GM21447 (cell line): ENCODE measurements at regions not wholly inside any gene's neighbourhood (a gene's known extent, or its start where the extent isn't known, plus 50 kb on each side); places are given as distances from the start of the nearest gene placed in this dataset.
A peak's percentile ranks its signal among the peaks of the same experiment; 100 is the strongest.

Experiments used
- ATAC-seq: cut with Tn5 transposase; IDR thresholded peaks from one replicate; pipeline ENCODE4 v1.9.1; 2021; ENCODE audit not compliant: unreplicated experiment

DNA sequence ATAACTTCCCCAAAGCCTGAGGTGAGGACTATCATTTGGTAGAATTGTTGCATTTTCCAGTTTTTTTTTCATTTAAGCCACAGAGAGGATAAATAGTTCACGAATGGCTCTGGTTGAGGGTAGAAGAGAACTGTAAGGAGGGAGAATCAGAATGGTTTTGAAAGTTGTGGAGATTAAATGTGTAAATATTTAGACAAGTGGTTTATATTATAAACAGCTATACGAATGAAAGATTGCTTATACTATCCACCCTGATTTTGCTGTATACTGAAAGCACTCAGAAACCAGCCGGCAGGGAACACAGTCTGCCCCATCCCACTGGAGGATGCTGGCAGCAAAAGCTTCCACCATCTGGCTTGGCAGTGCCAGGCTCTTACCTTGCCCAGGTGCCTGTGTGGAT is 341.1 kb downstream of the RAPGEF2 start:
- ATAC-seq, result no peak

DNA sequence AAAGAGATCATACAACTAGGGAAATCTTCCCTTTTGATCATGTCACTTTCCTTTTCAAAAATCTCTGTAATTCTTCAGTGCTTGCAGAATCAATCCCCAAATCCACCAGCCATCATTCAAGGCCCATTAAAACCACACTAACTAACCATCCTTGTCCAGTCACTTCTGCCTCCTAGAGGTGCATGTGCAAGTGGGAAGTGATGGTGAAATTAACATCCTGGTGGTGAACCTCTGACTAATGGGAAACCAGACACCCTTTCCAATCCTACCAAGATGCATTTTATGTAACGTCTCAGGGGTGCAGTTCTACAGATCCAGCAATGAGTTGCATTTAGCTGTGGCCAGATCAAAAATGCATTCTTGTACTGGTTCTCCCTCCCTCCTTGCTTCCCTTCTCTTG is 341.8 kb downstream of the RAPGEF2 start:
- ATAC-seq, result no peak

DNA sequence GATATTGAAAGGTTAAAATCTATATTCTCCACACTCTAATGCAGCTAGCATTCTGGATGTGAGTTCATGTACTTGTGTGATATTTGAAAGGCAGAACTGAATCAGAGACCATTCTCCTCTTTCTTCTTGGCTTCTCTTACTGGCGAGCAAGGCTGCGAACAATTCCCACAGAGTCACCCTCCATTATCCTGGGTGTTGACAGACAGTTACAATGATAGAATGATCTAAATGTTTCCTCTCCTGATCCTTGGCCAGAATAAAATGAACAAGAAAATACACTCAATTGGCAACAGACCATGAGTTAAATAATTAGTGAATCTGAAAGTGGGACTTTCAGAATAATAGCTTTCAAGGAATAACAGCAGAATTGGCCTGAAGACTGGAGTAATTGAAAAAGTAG is 342.8 kb downstream of the RAPGEF2 start:
- no peak for ATAC-seq

DNA sequence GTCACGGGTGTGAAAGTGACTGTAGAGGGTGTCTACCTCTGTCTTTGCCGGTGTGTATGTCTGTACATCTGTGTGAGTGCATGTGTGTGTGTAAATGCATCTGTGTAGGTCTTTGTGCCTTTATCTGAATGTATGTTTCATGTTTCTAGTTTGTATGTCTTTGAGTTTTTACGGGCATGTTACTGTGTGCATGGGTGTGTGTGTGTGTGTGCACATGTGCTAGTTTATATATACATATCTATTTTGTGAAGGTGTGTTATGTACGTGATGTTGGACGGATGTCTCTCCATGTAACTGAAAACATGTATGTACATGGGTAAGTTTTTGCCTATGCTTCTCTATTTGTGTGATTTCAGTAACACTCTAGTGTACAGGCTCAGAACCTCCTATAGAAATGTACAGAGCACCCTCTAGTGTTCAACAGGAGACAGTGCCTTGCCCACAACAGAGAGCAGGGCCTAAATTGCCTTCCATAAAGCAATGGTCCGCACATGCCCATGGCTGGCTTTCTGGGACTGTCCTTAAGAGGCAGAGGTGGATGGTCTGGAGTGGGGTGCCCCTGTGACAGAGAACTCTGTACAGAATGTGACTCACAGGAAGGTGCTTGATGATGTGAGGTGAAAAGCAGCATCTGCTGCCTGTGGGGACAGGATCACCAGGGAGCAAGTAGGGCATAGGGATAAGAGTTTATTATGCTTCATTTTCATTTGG is 343.5 kb downstream of the RAPGEF2 start:
- peak; percentile 99 for ATAC-seq

DNA sequence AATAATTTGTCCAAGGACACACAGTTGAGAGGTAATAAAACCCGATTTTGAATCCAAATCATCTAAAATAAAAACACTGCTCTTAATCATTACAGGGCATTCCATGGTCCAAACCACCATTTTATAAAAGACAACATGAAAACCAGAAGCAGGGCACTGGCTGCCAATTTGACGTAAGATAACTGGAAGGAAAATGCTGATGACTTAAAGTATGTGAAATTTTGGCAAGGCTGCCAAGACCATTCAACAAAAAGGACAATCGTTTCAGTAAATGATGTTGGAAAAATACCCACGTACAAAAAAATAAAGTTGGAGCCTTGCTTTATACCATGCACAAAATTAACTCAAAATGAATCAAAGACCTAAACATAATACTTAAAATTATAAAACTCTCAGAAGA is 344.4 kb downstream of the RAPGEF2 start:
- ATAC-seq, result no peak

DNA sequence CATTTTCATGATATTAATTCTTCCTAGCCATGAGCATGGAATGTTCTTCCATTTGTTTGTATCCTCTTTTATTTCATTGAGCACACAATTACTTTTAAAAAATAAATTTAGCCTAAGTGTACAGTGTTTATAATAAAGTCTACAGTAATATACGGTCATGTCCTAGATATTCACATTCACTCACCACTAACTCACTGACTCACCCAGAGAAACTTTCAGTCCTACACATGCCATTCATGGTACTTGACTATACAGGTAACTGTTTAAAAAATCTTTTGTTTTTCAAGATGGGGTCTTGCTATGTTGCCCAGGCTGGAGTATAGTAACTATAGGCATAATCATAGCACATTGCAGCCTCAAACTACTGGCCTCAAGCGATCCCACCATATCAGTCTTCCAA is 348.1 kb downstream of the RAPGEF2 start:
- no peak for ATAC-seq

DNA sequence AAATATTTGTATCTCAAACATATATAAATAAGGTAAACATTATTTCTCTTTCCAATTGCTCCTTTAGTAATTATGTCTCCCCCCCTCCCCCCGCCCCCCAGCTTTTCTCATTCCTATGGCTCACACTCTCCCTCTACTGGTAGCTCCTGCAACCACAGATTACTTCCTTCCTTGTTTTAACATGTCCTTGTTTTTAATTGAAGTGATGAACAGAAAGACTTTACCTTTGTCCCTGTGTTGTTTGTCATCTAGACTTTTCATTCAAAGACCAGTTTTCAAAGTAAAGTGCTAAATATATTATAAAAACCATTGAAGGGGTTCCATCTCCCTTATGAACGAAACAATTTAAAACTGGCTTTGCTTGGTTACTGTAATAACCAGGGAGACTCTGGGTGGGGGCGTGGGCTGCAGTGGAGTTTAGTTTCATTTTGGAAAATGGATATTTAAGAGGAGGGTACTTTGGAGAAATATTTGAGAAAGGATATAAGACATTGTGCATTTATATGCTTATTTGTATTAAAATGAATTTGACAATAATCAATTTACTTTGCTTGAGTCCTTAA is 352.9 kb downstream of the RAPGEF2 start:
- ATAC-seq, result peak; percentile 65

DNA sequence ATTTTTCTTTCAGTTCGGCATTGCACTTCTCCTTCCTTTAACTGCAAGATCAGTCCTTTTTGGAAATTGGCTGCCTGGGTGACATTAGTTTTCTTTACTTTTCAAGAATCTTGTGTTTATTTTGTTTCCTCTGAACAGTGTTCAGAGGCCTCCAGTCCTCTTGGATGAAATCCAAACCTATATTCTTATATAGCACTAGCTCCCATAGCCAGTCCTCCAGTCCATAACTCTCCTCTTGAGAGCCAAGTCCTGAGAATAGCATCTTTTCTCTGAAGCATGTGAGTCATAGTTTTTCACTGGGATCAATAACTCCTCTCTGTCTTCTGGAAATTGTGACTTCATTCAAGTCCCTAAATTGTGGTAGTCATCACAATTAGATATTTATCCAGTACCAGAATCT is 357.5 kb downstream of the RAPGEF2 start:
- no peak for ATAC-seq

DNA sequence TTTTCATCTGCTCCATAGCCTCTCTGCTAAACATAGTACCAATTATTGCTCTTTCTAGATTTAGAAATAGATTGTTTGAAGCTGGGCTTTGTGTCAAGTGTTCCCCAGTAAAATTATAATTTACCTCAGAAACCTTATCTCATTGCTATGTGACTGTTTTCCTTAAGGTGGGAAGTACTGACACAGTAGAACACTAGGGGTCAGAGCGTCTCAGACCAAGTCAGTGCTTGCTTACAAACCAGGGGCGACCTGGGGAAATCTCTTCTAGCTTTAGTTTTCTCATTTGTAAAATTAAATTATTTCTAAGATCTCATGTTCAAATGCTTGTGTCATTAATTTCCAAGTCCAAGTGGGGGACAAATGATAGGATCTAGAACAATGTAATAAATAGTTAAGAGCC is 360.4 kb downstream of the RAPGEF2 start:
- ATAC-seq, result no peak

DNA sequence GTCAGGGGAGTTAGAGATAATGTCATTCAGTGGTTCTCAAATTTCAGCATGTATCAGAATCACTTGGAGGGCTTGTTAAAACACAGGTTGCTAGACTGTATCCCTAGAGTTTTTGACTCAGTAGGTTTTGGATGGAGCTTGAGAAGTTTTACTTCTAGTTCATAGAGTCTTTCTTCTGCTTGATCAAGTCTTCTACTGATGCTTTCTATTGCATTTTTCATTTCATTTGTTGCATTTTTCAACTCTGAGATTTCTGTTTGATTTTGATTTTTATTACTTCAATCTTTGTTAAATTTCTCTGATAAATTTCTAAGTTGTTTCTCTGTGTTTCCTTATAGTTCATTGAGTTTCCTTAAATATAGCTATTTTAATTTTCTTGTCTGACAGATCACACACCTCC is 361.4 kb downstream of the RAPGEF2 start:
- ATAC-seq, result no peak

DNA sequence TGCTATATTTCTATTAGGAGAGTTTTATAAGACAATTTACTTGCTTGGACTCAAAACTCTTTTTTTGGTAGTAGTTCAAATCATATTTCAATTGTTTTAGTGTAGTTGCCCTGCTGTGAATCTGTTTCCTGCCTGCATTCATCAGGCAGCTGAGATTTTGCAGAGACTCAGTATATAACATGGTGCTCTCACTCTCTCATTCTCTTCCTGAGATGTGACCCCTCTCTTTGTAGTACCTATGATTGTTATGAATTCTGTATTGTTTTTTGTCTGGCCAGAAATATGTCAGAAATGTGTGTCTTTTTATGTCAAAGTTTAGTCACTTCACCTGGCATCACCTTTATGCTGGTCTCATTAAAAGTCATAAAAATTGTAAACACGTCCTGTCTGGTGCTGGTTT is 374.0 kb downstream of the RAPGEF2 start:
- no peak for ATAC-seq

DNA sequence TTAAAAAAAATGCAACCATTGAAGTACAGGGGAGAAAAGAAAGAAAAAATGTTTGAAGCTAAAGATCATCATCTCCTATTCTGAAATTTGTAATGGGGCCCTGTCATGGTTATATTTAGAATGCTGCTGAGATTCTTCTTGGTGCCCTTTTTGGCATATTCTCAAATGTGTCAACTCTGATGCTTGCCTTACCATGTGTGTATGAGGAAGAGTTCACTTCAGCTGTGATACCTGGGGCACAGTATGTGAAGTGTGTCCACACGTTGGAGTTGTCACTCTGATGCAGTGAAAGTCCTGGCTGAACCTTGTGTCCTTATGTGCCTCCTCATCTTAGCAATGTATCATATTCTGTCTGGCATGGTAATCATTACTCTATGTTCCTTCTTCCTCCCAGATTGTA is 377.9 kb downstream of the RAPGEF2 start:
- no peak for ATAC-seq

DNA sequence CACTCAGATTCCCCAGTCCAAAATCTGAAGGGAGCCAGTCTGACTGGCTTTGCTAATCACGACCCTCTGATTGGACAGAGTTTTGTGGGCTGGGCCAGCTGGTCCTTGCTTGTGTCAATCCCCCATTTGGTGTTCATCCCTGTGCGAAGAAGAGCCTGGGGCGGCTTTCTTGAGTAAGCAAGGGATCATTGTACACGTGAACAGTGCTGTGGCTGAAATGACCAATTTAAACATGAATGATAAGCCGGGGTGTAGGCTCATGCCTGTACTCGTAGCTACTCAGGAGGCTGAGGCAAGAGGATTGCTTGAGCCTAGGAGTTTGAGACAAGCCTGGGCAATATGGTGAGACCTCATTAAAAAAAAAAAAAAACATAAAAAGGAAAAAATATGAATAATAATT is 379.1 kb downstream of the RAPGEF2 start:
- ATAC-seq, result no peak

DNA sequence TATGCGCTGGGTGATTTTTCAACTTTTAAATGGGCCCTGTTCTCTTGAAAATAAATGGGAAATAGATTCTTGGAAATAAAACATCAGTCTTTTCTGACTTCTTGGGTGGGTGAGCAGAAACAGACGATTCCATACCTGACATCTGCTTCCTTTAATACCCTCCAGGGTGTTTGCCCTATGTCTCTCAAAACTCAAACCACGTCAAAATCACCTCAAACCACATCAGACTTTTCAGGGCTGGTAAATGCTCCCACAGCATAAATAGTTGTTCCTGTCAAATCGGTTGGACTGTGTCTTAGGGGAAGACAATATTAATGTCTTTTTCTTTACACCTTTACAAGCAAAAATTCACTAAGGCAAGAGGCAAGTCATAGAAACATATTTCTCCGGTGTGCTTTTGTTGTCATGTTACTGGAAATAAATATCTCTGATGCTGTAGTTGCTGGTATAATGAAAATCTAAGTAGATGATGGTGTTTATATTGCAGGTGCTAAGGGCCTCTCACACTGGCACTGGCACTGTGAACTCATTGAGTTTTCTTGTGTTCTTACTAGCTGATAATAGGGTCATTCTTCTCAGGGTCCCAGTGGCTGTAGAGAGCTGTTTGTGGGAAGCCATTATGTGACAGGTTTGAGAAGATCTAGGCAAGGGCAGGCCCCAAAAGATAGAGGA is 380.4 kb downstream of the RAPGEF2 start:
- no peak for ATAC-seq

DNA sequence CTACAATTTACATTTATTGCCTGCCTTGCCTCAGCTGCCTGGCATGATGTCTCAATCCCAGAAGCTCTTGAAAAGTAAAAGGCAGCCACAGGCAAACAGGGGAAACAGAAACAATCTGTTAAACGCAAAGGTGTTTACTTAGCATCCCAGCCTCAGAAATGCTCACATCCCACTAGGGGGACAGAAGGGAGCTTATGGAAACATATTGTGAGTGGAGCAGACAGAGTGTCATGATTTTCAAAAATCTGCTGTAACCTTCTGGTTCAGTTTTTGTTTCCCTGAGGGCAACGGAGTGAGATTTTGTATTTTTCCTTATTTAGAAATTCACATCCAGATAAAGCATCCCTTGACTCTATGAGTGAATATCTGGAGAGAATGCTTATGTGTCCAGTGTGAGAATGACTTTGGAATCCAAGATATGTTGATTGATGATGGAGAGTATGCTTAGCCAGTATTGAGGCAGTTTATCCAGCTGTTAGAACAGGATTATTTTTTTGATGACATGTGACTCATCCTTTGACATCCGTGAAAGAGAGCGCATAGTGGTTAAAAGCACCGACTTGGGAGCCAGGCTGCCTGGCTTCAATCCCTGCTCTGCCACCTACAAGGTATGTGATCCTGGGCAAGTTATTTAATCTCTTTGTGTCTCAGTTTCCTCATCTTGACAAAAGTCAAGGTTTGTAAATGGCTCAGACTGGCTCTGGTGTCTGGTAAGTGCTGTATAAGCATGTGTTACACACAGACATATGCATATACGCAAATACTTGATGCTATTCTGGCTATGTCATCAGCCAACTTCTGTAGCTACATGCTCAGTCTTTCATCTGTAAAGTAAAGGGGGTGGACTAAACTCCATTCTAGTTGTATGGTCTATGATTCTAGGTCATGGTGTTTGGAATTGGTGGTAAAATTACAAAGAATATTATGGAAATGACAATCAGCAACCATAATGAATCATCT is 381.2 kb downstream of the RAPGEF2 start:
- ATAC-seq, result no peak

DNA sequence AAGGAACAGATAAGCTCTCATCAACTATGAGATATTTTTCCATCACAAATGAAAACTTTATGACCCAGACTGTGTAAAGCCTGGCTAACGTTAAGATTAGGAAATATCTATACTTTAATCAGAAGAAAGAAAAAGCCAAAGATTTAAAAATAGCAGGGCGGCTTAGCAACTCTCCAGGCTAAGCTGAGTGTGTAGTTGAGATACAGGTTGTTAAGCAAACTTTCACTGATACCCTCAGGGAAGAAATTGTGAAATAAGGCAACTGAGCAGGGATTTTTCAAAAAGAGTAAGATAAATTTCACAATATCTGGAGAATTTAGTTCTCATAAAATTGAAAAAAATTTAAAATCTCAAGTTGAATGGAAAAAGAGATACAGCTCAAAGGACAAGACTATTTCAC is 382.0 kb downstream of the RAPGEF2 start:
- no peak for ATAC-seq

DNA sequence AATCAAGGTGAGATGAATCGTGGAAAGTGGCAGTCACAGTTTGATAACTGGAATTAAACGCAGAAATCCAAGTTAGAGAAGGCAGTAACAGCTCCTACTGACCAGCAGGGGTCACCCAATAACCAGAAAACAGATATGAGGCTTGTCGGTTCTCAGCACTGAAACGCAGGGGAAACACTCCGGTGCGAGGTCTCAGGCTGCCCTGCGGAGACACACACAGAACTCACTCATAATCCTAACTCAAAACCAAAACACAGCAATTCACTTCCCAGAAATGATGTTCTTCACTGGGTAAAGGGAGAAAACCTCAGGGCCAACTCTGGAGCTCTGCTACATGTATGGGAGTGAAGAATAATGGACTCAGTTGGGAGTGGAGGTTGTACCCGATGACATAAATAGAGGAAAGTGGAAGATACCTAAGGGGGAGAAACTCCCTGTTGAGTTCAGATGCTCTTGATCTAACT is 384.4 kb downstream of the RAPGEF2 start:
- ATAC-seq, result peak; percentile 97

DNA sequence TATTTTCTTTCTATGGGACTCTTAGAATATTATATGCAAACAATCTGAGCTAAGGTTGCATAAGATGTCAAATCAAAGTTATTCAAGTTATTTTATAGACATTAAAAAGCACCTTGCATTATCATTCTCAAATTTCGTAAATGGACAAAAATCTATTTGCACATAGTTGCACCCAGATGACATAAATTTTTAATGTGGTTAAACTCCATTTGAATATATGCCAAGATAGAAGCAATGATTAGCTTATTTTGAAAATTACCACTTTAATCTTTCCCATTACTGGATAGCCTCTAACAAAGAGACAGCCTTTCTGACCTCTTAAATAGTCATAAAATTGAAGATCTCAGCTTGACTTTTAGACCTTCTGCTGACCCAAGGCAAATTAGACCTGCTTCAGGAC is 386.8 kb downstream of the RAPGEF2 start:
- ATAC-seq, result no peak

DNA sequence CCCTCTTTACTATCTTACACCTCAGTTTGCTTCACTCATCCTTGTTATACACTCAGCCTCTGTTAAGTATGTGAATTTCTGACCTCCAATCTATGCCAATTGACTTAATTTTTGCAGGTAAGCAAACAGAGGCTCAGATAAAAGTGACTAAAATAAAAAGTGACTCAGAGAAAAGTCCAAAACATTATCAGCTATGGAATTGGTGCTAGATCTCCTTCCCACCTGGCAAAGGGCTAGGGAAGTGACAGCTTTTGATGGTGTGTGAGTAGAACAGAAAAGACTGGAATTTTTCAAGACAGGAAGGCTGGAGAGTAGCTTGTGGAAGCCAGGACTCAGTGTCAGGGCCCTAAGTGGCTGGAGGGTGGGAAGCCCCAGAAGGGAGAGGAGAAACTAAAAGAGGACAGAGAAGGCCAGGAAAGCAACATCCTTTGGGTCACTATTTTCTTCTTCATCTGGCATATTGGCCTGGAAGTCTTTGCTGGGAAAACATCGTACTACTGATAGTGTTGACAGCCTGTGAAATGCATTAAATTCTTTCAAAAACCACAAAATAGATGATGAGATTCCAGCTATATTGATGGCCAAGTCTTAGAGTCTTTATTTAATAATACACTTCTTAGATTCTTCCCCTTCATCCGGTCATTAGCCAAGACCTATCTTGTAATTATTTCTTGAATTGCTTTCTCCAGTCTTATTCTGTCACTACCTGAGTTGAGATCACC is 392.8 kb downstream of the RAPGEF2 start:
- ATAC-seq, result no peak

DNA sequence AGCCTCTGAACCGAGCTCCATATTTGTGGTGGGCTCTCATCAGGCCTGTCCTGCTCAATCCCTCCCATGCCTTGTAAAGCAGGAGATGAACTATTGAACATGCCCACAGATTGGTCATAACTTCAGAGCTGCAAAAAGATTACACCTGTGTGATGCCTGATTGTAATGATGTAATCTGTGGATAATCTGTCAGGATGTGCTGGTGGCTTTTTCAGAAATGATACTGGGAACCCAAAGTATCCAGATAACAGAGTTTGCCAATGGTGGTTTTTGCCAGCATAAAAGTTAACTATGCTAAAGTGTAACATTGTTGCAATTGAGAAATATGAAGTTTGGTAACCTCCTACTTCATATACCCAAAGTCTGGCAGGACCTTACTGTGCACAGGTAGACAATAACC is 393.4 kb downstream of the RAPGEF2 start:
- no peak for ATAC-seq

DNA sequence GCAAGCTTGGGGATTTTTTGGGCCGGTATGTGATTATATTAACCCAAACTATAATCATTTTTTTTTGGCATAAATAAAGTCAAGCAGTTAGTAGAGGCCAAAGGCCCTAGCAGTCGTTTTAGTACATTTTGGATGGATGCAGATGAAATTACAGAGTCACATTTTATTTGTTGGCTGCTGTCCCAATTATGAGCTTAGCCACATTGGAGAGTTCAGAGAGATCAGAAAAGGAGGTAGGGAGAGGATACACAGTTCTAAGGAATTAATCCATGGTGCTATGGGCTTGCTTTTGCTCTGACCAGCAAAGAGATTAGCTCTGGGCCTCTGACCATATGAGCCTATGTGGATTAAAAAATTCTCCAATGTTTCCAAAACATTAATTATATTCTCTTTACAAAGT is 395.1 kb downstream of the RAPGEF2 start:
- no peak for ATAC-seq
